ENCODE measurements at regions not wholly inside any gene's neighbourhood (a gene's known extent, or its start where the extent isn't known, plus 50 kb on each side); places are given as distances from the start of the nearest gene placed in this dataset.

DNA sequence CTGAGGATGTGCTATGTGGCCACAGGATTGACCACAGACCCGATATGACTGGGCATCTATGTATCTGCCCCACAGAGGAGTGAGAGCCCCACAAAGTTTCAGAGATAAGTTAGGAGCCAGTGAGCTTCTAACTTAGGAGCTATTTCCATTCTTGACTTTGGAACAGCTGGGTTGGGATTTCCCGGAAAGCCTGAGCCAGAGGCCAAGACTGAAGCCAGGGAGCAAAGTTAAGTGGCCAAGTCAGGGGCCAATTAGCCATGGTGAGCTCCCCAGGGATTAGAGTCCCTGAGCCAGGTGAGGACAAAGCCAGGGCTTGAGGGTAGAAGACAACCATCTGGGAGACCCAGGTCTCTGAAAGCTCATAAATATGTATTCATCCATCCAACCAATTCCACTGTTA is 143.6 kb downstream of the MAFB start:
- CTCF ChIA-PET = interaction anchor here (1.2 to 1.3 kb wide), 2 partner anchors 11 to 32 kb away, joined by 3 to 4 read pairs; no protein-coding TSS in a partner anchor
- TF ChIP-seq, protein P1, sequence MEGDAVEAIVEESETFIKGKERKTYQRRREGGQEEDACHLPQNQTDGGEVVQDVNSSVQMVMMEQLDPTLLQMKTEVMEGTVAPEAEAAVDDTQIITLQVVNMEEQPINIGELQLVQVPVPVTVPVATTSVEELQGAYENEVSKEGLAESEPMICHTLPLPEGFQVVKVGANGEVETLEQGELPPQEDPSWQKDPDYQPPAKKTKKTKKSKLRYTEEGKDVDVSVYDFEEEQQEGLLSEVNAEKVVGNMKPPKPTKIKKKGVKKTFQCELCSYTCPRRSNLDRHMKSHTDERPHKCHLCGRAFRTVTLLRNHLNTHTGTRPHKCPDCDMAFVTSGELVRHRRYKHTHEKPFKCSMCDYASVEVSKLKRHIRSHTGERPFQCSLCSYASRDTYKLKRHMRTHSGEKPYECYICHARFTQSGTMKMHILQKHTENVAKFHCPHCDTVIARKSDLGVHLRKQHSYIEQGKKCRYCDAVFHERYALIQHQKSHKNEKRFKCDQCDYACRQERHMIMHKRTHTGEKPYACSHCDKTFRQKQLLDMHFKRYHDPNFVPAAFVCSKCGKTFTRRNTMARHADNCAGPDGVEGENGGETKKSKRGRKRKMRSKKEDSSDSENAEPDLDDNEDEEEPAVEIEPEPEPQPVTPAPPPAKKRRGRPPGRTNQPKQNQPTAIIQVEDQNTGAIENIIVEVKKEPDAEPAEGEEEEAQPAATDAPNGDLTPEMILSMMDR (IDR thresholded peaks at IDR 0.05; ENCODE audit: control extremely low read depth, extremely low read depth, low read depth, missing control alignments) = no peak
- POLR2A ChIA-PET = no interaction called here

GRCh38 chr20:40542065-40542464 is 147.0 kb downstream of the MAFB start:
- POLR2A ChIA-PET = no interaction called here
- DNase-seq (ENCODE audit: extremely low spot score) = no peak
- CTCF ChIA-PET = no interaction called here
- TF ChIP-seq, protein P1 (IDR thresholded peaks at IDR 0.05; ENCODE audit: control extremely low read depth, extremely low read depth, low read depth, missing control alignments) = no peak

More for the DNA sequence above, 143.6 kb downstream of the MAFB start:
- no peak for DNase-seq (ENCODE audit: extremely low spot score)

DNA sequence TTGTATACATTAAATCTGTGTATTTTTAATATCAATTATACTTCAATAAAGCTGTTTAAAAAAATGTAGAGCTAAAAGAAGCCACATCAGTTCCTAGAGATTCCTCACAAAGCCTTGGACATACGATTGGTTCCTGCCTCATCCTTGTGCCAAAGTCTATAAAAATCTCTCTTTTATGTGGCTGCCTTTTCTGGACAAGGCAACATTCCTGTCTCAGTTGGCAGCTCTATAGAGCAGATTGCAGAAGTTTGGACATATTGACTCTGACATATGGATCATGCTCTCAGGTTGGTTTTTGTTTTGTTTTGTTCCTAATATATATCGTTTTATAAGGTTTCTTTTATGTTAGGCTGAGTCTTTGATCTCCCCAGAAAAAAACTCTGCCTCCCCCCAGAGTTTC is 148.9 kb downstream of the MAFB start:
- CTCF ChIA-PET = no interaction called here
- no peak for DNase-seq (ENCODE audit: extremely low spot score)
- TF ChIP-seq, protein P1 (IDR thresholded peaks at IDR 0.05; ENCODE audit: control extremely low read depth, extremely low read depth, low read depth, missing control alignments) = no peak
- POLR2A ChIA-PET = no interaction called here

GRCh38 chr20:40538131-40538530 is 150.9 kb downstream of the MAFB start:
- ChIA-PET CTCF (no interaction called here), POLR2A (no interaction called here)
- TF ChIP-seq, protein P1 (IDR thresholded peaks at IDR 0.05; ENCODE audit: control extremely low read depth, extremely low read depth, low read depth, missing control alignments) = no peak
- DNase-seq (ENCODE audit: extremely low spot score) = no peak

- POLR2A ChIA-PET = no interaction called here
- DNase-seq (ENCODE audit: extremely low spot score) = no peak
- TF ChIP-seq, protein P1 (IDR thresholded peaks at IDR 0.05; ENCODE audit: control extremely low read depth, extremely low read depth, low read depth, missing control alignments) = no peak
- CTCF ChIA-PET = no interaction called here
These were observed 152.2 kb downstream of the MAFB start for GRCh38 chr20:40536808-40537207.

- TF ChIP-seq, protein P1 (IDR thresholded peaks at IDR 0.05; ENCODE audit: control extremely low read depth, extremely low read depth, low read depth, missing control alignments) = no peak
- DNase-seq (ENCODE audit: extremely low spot score) = no peak
- CTCF ChIA-PET = interaction anchor here (1.4 kb wide), 1 partner anchor 10 kb away, joined by 3 read pairs; no protein-coding TSS in a partner anchor
- POLR2A ChIA-PET = no interaction called here
These were observed 153.2 kb downstream of the MAFB start for GRCh38 chr20:40535816-40536215.

DNA sequence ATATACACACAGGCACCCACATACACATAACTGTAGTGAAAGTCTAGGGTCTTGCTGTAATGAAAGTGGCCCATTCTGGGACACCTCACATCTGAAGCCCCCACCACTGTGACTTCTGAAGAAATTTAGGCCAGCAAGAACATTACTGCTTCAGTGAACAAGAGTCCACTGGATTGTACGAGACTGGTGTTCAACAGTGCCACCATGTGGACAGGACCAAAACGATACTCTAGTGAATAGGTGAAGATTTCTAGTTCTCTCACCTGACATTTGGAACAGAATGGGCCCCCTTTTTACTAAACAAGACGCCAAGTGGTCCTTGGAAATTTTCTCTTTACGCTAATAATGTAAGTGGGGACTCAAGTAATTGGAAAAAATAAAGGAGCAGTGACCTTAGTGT is 156.9 kb downstream of the MAFB start:
- TF ChIP-seq, protein P1 (IDR thresholded peaks at IDR 0.05; ENCODE audit: control extremely low read depth, extremely low read depth, low read depth, missing control alignments) = no peak
- DNase-seq (ENCODE audit: extremely low spot score) = no peak
- POLR2A ChIA-PET = no interaction called here
- CTCF ChIA-PET = no interaction called here

All from GM10248 (cell line).